ENCODE measurements at regions not wholly inside any gene's neighbourhood (a gene's known extent, or its start where the extent isn't known, plus 50 kb on each side); places are given as distances from the start of the nearest gene placed in this dataset.

- TF ChIP-seq, protein P1, sequence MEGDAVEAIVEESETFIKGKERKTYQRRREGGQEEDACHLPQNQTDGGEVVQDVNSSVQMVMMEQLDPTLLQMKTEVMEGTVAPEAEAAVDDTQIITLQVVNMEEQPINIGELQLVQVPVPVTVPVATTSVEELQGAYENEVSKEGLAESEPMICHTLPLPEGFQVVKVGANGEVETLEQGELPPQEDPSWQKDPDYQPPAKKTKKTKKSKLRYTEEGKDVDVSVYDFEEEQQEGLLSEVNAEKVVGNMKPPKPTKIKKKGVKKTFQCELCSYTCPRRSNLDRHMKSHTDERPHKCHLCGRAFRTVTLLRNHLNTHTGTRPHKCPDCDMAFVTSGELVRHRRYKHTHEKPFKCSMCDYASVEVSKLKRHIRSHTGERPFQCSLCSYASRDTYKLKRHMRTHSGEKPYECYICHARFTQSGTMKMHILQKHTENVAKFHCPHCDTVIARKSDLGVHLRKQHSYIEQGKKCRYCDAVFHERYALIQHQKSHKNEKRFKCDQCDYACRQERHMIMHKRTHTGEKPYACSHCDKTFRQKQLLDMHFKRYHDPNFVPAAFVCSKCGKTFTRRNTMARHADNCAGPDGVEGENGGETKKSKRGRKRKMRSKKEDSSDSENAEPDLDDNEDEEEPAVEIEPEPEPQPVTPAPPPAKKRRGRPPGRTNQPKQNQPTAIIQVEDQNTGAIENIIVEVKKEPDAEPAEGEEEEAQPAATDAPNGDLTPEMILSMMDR (conservative IDR thresholded peaks at IDR 0.05; ENCODE audit: low read depth in 2 of 2), result no peak
- no peak for TF ChIP-seq POLR2AphosphoS5 (IDR thresholded peaks at IDR 0.05; ENCODE audit: low read depth)
- no peak for TF ChIP-seq REST (IDR thresholded peaks at IDR 0.05; ENCODE audit: unreplicated experiment)
- no peak for TF ChIP-seq JUNB (IDR thresholded peaks at IDR 0.05; ENCODE audit: unreplicated experiment)
- no peak for TF ChIP-seq EZH2phosphoT487 (IDR thresholded peaks at IDR 0.05; ENCODE audit: unreplicated experiment)
- no peak for TF ChIP-seq EZH2 (IDR thresholded peaks at IDR 0.05; ENCODE audit: low read depth, unreplicated experiment)
These were observed 50.8 kb upstream of the CACNA2D1 start for GRCh38 chr7:82494420-82494819.

All from GM23338 (cell line).